ENCODE measurements at regions not wholly inside any gene's neighbourhood (a gene's known extent, or its start where the extent isn't known, plus 50 kb on each side); places are given as distances from the start of the nearest gene placed in this dataset.
"Not testable (repeated sequence)": the region's sequence is repeated elsewhere in the genome, so short reads cannot be mapped to it uniquely, and the experiment has no call there.

- DNase-seq = no peak
These were observed 385.3 kb upstream of the HS3ST1 start for GRCh38 chr4:11813951-11814446.

GRCh38 chr4:11811521-11811920, 382.8 kb upstream of the HS3ST1 start:
- DNase-seq = not testable (repeated sequence)

GRCh38 chr4:11805842-11806241, 377.1 kb upstream of the HS3ST1 start:
- DNase-seq = no peak

GRCh38 chr4:11801466-11802446, 373.1 kb upstream of the HS3ST1 start:
- no peak for DNase-seq

GRCh38 chr4:11799196-11799595, 370.5 kb upstream of the HS3ST1 start:
- DNase-seq = no peak

GRCh38 chr4:11791797-11792196, 363.1 kb upstream of the HS3ST1 start:
- DNase-seq = no peak

- DNase-seq = no peak
These were observed 361.5 kb upstream of the HS3ST1 start for GRCh38 chr4:11790230-11790629.

- no peak for DNase-seq
These were observed 354.9 kb upstream of the HS3ST1 start for GRCh38 chr4:11783588-11783987.

- no peak for DNase-seq
These were observed 354.2 kb upstream of the HS3ST1 start for GRCh38 chr4:11782859-11783258.

- DNase-seq = no peak
These were observed 348.8 kb upstream of the HS3ST1 start for GRCh38 chr4:11777447-11777846.

GRCh38 chr4:11774346-11774745, 345.7 kb upstream of the HS3ST1 start:
- no peak for DNase-seq

GRCh38 chr4:11773798-11774197, 345.1 kb upstream of the HS3ST1 start:
- no peak for DNase-seq

- no peak for DNase-seq
These were observed 340.7 kb upstream of the HS3ST1 start for GRCh38 chr4:11769434-11769833.

- DNase-seq = no peak
These were observed 339.7 kb upstream of the HS3ST1 start for GRCh38 chr4:11768251-11768972.

- DNase-seq = peak; percentile 8
These were observed 337.3 kb upstream of the HS3ST1 start for GRCh38 chr4:11765849-11766453.

GRCh38 chr4:11748164-11748872, 319.6 kb upstream of the HS3ST1 start:
- DNase-seq = no peak

- DNase-seq = no peak
These were observed 318.0 kb upstream of the HS3ST1 start for GRCh38 chr4:11746734-11747133.

- DNase-seq = no peak
These were observed 315.3 kb upstream of the HS3ST1 start for GRCh38 chr4:11743976-11744375.

- no peak for DNase-seq
These were observed 314.5 kb upstream of the HS3ST1 start for GRCh38 chr4:11743236-11743635.

GRCh38 chr4:11741190-11741652, 312.5 kb upstream of the HS3ST1 start:
- DNase-seq = no peak

GRCh38 chr4:11739992-11740391, 311.3 kb upstream of the HS3ST1 start:
- no peak for DNase-seq

- DNase-seq = no peak
These were observed 308.3 kb upstream of the HS3ST1 start for GRCh38 chr4:11736978-11737377.

- no peak for DNase-seq
These were observed 307.0 kb upstream of the HS3ST1 start for GRCh38 chr4:11735651-11736050.
